DOHH2 (cell line): ENCODE measurements at regions not wholly inside any gene's neighbourhood (a gene's known extent, or its start where the extent isn't known, plus 50 kb on each side); places are given as distances from the start of the nearest gene placed in this dataset.

ENCODE experiments used
- CTCF ChIP-seq: fragments of 200-600 bp; sonication (generic); IDR thresholded peaks from one replicate; pipeline ENCODE4 v1.5.1; 2014; ENCODE audit warnings: antibody characterized with exemption, mild to moderate bottlenecking, low read depth, low read length; ENCODE audit not compliant: poor library complexity, severe bottlenecking
- EZH2phosphoT487 ChIP-seq: fragments of 200-600 bp; sonication (generic); IDR thresholded peaks from 2 replicates; pipeline ENCODE4 v1.6.1; 2017; ENCODE audit warnings: borderline replicate concordance, mild to moderate bottlenecking, antibody characterized with exemption, low read length, moderate library complexity, mixed read lengths

- TF ChIP-seq CTCF = no peak
- no peak for TF ChIP-seq EZH2phosphoT487
These were observed 231.4 kb downstream of the UQCRFS1 start for GRCh38 chr19:28981518-28981917.
